HG03135 (cell line): ENCODE measurements at regions not wholly inside any gene's neighbourhood (a gene's known extent, or its start where the extent isn't known, plus 50 kb on each side); places are given as distances from the start of the nearest gene placed in this dataset.

Experiments used
- ATAC-seq: cut with Tn5 transposase; IDR thresholded peaks from one replicate; pipeline ENCODE4 v1.9.1; 2021; ENCODE audit warnings: mild to moderate bottlenecking, moderate library complexity; ENCODE audit not compliant: unreplicated experiment

- no peak for ATAC-seq
Observed at GRCh38 chr13:74973935-74974879, 507.8 kb downstream of the TBC1D4 start.

- no peak for ATAC-seq
Observed at GRCh38 chr13:74969419-74969818, 512.5 kb downstream of the TBC1D4 start.

GRCh38 chr13:74966814-74967424 is 515.0 kb downstream of the TBC1D4 start:
- no peak for ATAC-seq

GRCh38 chr13:74966275-74966674 is 515.7 kb downstream of the TBC1D4 start:
- no peak for ATAC-seq

GRCh38 chr13:74945637-74946036 is 536.3 kb downstream of the TBC1D4 start:
- ATAC-seq, result no peak

GRCh38 chr13:74931698-74932433 is 550.1 kb downstream of the TBC1D4 start:
- no peak for ATAC-seq

- ATAC-seq, result no peak
Observed at GRCh38 chr13:74930402-74931165, 551.4 kb downstream of the TBC1D4 start.

GRCh38 chr13:74929436-74929835 is 552.5 kb downstream of the TBC1D4 start:
- ATAC-seq, result no peak

- no peak for ATAC-seq
Observed at GRCh38 chr13:74927823-74928222, 554.1 kb downstream of the TBC1D4 start.

- ATAC-seq, result no peak
Observed at GRCh38 chr13:74922963-74923362, 559.0 kb downstream of the TBC1D4 start.

- ATAC-seq, result no peak
Observed at GRCh38 chr13:74921326-74921725, 560.6 kb downstream of the TBC1D4 start.

- no peak for ATAC-seq
Observed at GRCh38 chr13:74920920-74921319, 561.0 kb downstream of the TBC1D4 start.

- no peak for ATAC-seq
Observed at GRCh38 chr13:74920361-74920760, 561.6 kb downstream of the TBC1D4 start.

- no peak for ATAC-seq
Observed at GRCh38 chr13:74919914-74920313, 562.1 kb downstream of the TBC1D4 start.

GRCh38 chr13:74912898-74913297 is 569.1 kb downstream of the TBC1D4 start:
- ATAC-seq, result no peak

- no peak for ATAC-seq
Observed at GRCh38 chr13:74910415-74910814, 571.6 kb downstream of the TBC1D4 start.

- no peak for ATAC-seq
Observed at GRCh38 chr13:74907788-74908187, 574.2 kb downstream of the TBC1D4 start.

- ATAC-seq, result no peak
Observed at GRCh38 chr13:74904556-74904955, 577.4 kb downstream of the TBC1D4 start.

- ATAC-seq, result no peak
Observed at GRCh38 chr13:74895042-74895796, 586.8 kb downstream of the TBC1D4 start.

- ATAC-seq, result no peak
Observed at GRCh38 chr13:74892096-74892495, 589.9 kb downstream of the TBC1D4 start.
